ENCODE measurements at regions not wholly inside any gene's neighbourhood (a gene's known extent, or its start where the extent isn't known, plus 50 kb on each side); places are given as distances from the start of the nearest gene placed in this dataset.

DNA sequence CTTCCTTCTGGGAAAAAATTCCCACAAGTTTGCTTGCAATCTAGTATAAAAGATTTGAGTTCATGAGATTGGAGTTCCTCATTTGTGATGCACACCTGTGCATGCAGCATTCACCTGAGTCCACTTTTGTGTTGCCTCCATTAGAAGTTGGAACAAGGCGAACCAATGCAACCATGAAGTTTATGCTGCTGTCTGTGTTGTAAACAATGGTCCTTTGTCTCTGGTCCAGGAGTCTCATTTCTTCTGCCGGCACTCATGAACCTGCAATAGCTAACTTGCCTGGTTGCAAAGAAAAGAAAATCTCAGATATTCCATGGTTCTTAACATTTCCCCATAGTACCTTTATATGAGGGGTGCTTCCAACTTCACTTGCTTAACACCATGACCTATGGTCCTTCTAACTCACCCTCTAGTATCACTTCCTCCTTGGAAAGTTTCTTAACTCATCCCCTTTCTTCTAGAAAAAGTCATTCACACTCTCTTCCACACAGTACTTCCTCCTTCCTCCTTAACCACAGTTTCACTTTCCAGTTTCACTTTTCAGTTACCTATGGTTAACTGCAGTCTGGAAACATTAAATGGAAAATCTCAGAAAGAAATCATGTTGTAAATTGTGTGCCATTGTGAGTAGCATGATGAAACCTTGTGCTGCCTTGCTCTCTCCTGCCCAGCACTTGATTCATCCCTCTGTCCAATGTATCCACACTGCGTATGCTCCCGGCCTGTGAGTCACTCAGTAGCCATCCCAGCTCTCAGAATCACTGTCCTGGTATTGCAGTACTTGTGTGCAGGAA, 128.8 kb upstream of the TRIB2 start:
- DNase-seq (ENCODE audit: low spot score): peak; percentile 60

DNA sequence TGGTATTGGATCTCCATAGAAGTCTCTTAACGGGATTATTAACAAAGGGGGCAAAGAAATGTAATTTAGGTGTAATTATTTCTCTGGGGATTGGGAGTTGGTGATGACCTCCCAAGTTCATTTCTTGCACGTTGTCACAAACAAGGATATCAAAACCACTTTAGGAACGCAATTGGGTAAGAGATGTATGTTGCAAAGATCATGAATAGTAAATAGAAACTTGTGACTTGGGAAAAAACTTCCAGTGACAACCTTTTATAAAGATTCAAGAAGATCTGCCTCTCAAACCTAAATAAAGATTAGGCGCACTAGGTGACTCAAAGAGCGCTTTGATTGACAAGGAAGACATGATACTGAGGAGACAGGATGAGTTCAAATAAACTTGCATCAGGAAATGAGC, 127.8 kb upstream of the TRIB2 start:
- DNase-seq (ENCODE audit: low spot score): no peak

DNA sequence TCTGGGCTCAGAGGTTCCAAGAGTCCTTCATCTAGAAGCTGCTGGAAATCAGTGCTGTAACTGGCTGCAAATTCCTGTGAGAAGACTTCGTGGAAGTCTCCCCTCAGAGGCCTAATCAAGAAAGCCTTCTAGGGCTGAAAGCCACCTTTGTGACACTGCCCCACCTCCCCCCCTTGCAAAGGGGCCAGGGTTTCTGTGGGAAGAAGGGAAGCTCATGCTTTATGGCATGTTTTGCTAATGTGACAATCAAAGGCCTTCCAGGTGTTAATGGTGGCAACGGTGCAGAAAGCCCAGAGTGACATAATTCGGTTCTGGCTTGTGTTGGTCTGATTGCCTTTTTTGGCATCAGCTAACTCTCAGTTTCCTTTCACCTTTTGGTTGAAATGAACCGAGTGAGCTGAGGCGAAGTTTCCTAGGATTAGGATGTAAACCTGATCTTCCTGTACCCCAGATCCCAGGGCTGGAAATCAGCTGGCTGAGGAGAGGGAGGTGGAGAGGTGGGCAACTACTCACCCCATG, 126.9 kb upstream of the TRIB2 start:
- DNase-seq (ENCODE audit: low spot score): peak; percentile 14

DNA sequence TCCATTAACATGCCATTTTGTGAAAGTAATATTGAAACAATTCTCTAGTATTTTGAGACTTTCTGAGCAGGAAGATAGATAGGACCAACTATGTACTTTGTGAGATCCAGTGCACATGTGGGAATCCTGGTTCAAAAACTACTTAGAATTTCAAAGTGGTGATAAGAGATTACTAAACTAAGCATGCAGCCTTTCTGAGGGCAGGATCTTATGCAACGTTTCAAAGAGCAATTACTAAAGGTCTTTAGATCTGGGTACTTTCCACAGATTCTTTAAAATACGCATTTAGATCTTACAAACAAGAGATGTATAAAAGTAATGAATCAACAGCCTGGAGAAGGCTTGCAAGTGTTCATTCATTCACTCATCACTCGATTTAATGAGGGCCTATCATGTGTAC, 124.4 kb upstream of the TRIB2 start:
- no peak for DNase-seq (ENCODE audit: low spot score)

DNA sequence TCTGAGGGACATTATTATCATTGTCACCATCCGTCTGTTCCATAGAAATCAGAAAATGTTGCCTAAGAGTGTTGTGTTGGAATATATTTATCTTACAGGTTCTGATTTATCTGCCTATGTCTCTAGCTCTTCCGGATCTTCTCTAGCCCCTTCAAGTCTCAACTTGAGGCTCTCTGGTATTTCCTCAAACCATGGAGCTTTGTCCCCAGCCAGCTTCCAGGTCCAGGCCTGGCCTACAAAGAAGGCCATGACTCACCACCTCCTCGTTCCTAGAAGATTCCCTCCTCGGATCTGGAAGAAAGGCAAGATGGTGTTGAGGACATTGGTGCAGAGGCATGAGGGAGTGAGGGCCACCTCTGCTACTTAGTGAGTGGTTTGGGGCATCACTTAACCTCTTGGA, 122.1 kb upstream of the TRIB2 start:
- DNase-seq (ENCODE audit: low spot score): no peak

DNA sequence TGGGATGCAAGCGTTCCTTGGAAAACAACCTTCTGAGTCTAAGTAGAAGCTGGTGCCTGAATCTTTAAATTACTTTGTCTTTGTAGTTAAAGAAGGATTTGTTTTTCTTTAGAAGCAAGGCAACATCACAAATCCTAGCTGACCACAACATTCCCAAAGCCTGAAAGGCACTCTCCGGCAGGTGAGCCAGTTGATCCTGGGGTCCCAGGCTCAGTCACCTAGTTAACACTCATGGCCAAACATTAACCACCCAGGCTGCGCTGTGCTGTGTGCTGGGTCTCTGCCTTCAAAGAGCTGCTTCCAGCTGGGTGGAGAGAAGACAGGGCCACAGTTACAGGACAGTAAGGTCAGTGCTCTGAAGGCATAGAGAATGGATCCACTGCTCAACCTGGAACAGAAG, 120.0 kb upstream of the TRIB2 start:
- no peak for DNase-seq (ENCODE audit: low spot score)

DNA sequence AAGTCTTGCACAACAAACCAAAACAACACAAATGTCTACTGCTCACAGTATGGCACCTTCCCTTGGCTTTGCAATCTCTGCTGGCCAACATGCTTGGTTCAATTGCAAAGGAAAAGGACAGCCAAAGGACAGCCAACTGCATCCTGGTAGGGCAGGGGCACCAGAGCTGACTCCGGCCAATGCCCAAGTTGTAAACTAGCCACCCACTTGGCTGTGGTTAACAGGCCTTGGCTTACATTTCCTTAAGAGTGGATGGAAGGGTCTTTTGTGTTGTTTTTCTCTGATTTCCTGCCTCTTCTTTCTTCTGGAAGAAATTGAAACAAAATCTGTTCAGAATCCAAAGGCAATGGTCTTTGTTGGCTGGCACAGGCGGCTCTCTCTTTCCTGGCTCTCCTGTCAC, 119.1 kb upstream of the TRIB2 start:
- no peak for DNase-seq (ENCODE audit: low spot score)

DNA sequence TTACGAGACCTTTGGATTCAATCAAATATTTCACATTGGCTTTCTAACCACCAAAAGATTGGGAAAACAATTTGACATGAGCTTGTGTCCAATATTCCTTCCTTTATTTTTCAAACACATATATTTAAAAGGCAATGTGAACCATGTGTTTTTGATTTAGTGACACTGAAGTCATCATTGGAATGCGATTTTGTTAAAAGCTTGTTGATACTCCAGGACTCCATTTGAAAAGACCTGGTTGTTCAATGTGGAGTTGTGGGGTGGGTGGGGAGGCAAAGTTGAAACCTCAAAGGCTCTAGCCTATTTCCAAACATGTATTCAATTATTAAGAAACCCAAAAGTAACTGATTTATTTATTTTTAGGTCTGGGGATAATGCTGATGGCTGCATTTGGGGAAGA, 114.1 kb upstream of the TRIB2 start:
- DNase-seq (ENCODE audit: low spot score): no peak

DNA sequence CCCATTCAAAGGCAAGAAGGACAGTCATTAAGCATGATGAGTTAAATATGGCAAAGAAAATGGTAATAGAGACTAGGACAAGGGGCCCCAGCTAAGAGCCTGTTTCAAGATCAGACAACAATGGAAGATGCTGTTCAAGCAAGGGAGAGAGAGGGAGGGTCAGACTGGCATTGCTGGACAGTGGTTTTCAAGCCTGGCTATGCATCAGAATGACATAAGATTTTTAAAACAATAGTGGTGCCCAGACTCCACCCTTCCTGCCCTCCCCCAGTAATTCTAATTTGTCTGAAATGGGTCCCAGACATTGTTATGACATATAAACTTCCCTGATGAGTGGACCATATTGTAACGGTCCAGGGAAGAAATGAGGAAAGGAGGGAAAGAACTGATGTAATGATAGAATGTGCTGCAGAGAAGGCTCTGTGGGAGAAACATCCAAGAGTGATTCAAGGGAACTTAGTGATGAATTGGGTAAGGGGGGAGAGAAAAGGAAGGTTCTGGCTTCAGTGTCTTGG, 112.9 kb upstream of the TRIB2 start:
- no peak for DNase-seq (ENCODE audit: low spot score)

DNA sequence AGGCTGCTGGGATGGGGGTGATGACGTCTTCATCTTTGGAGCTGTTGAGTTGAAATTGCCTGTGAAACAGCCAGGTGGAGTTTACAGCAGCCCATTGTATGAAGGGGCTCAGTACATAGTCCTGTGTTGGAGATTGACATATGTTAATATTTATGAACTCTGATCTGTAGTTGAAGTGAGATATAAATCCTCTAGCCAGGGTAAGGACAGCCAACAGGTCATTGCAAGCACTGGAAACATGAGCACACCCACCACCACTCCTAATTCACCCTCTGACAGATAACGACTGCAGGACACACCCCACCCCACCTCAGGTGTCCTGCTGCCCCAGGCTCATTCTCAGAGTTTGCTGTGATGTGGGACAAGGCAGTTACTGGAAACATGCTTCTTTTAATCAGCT, 112.4 kb upstream of the TRIB2 start:
- no peak for DNase-seq (ENCODE audit: low spot score)

DNA sequence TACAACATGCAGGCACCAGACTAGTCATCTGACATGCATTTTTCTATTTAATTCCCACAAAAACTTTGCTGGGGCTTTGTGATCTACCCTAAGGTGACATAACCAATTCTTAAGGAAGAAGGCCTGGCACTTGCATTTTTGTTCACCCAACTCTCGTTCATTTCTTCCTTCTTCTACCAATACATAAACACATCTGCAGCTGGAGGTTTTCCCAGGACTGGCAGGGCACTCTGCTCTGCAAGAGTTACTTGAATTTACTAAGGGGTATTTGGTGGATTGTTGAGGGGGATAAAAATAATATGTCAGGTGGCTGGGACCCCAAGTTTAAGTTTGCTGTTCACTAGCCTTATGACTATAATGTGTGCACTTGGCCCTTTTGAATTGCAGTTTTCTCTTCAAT, 111.4 kb upstream of the TRIB2 start:
- DNase-seq (ENCODE audit: low spot score): no peak

DNA sequence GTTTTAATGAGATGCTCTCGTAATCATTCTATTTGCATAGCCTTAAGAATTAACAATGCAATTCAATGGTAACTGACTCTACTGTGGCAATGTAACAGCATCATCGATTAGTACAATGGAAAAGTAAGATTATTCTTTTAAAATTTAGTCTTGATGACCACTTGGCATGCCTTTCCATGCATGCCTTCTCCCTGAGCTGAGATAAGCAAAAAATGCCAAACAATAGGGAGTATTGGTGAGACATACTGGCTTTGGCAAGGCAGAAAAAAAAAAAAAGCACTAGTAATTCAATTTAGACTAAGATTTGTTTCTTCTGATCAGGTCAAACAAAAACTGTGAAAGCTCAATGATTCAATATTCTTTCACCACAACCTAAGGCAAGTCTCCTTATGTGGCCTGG, 110.8 kb upstream of the TRIB2 start:
- DNase-seq (ENCODE audit: low spot score): no peak

DNA sequence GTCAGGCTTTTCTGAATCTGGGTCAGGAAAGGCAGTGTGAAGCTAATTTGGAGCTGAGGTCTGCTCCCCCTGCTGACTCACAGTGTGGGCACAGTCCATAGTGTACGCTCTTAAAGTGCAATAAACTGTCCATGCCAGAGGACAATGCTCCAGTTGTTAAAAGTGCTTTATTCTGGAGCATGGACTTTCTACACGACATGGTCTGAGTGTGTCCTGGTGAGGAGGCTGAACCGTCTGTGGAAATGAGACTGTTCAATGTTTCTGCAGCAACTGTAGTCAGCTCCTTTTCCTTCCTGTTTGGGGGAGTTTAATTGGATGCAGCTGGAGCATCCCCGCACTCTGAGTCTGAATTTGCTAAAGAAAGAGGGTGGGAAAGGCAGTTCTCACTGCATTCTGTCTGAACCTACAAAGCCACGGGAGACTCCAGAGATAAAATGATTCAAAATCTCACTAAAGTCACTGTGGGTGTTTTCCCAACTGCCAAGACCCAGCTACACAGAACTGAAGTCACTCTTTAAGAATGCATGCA, 110.2 kb upstream of the TRIB2 start:
- no peak for DNase-seq (ENCODE audit: low spot score)

DNA sequence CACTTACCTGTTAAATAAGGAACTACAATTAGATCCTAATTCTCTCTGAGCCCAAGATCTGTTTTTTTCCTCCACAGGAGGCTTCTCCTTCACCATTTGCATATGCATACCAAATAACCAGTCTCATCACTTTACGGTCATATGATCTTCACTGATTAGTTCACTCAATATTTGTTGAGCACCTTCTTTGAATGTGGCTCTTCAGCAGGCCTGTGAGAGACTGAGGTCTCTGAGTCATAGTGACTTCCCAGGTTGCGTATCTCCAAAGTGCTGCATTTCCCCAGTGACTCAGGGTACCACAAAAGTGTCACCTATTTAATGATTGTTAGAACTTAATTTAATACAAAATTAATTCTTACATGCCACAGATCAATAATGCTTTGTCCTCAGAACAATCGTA, 108.8 kb upstream of the TRIB2 start:
- no peak for DNase-seq (ENCODE audit: low spot score)

DNA sequence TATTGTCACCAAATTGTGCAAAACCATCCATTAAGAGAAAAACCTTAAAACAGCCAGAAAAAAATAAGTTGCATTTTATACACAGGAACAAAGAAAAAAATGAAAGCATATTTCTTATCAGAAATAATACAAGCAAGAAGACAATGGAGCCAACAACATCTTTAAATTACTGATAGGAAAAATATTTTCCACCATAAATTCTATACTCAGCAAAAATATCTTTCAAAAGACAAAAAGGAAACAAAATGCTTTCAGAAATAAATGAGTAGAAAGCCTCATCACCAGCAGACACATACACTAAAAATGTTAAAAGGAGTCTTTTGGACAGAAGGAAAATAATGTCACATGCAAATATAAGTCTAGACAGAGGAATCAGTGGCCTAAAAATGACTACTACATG, 106.4 kb upstream of the TRIB2 start:
- DNase-seq (ENCODE audit: low spot score): no peak

DNA sequence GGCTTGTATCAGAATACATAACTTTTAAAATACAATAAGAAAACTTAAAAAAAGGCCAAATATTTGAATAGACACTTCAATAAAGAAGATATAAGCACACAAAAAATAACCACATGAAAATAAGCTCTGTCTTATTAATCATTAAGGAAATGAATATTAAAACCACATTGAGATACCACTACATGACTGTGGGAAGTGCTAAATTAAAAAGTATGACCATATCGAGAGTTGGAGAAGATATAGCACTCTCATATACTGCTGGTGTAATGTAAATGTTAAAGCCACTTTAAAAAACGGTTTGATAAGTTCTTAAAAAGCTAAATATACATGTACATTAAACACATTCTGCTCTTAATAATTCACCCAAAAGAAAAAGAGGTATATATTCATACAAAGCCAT, 104.6 kb upstream of the TRIB2 start:
- DNase-seq (ENCODE audit: low spot score): no peak

DNA sequence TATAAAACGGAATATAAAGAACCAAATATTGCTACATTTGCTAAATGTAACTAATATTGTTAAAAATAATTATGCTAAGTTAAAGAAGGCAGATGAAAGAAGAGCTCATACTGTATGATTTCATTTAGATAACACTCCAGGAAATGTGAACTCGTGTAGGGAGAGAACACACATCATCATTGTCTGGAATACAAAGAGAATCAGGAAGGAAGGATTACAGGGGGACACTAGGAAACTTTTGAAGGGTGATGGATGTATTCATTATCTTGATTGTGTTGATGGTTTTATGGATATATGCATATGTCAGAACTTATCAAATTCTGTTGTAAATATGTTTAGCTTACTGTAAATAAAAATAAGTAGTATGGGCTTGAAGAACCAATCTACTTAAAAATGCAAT, 104.1 kb upstream of the TRIB2 start:
- no peak for DNase-seq (ENCODE audit: low spot score)

DNA sequence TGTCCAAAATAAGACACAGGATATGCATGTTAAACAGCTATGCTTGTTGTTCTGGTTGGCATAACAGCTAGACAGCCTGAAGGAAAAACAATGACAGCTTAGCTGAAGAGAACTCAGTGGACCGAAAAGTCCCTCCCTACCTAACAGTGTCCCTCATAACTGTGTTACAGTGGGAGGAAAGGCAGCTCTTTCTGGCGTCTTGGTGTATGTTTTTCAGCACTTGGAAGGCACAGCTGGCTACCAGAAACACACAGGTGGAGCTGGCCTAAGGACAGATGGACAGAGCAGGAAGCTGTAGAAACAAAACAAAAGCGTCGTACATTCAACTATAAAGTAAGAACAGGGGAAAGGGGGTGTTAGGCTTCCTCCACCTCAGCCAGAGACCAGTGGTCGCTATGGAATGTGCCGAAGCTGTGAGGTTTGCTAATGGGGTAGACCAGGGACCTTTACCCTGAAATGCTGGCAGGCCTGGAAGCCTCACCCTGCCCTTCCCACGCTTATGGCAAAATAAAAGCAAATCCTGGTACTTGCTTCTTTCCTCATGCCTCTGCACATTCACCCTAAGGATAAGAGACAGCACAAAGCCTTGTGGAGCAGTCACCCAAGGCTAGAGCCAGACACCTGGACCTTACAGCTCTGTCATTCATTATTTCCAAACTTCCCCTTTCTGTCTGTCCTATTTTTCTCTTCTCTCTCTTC, 103.5 kb upstream of the TRIB2 start:
- peak; percentile 21 for DNase-seq (ENCODE audit: low spot score)

DNA sequence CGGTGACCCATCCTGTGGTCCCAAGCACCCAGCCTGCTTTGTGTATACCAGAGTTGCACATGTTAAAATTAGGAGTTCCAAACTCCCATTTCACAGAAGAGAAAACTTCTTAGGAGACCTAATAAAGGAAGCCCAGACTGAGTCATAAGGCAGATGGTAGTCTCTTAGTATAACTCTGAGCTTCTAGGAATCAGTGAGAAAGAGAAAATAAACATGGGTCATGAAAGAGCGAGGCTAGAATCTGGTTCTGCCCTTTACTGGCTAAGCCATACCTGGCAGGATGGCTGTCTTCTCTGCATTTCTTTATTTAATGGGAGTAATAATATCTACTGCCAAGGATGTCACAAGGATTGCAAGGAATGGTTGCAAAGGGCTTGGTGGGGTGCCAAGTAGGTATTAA, 101.2 kb upstream of the TRIB2 start:
- no peak for DNase-seq (ENCODE audit: low spot score)

DNA sequence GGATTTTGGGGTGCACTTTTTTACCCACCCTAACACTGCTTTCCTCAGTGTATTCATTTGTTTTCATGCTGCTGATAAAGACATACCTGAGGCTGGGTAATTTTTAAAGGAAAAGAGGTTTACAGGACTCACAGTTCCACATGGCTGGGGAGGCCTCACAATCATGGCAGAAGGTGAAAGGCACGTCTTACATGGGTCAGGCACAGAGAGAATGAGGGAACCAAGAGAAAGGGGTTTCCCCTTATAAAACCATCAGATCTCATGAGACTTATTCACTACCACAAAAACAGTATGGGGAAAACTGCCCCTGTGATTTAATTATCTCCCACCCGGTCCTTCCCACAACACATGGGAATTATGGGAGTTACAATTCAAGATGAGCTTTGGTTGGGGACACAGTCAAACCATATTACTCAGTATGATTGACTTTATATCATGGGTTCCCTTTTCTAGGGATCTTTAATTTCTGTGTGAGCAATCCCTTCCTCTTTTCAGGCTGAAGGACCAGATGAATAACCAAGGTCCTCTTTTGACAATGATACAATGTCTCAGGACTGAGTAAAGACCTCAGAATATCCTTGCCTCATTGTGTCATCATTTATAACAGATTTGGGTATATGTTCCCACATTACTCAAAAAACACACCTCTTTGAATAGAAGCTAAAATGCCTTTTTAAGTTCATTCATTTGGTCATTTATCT, 100.1 kb upstream of the TRIB2 start:
- no peak for DNase-seq (ENCODE audit: low spot score)

DNA sequence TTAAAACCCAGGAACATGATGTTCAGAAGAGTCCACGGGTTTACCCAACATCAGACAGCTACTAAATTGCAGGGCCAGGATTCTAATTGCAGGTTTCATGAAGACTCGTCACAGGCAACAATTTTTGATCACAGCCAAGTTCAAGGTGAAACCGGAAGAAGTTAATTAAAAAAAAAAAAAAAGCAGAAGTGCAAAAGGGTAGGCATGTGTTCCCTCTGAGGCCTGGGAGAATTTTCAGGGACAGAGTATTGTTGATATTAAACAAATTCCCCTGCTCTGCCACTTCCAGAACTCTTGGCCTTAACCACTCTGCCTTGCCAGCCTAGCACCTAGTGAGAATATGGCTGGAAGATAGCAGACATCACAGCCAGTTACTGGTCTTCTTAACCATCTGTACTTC, 99.4 kb upstream of the TRIB2 start:
- peak; percentile 11 for DNase-seq (ENCODE audit: low spot score)

DNA sequence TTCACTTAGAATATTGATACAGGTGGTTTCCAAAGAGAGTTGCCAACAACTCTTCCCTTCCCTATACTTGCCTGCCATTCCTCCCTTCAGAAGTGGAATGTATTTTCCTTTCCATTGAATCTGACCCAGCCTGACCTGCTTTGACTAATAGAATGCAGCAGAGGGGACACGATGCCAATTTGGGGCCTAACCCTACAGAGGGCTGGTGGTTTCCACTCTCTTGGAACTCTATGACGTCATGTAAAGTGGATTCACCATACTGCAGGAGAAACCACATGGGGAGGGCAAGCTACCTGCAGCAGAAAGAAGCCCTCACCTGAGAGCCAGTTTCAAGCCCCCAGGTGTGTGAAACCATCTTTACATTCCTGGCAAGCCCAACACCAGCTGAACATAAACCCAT, 98.9 kb upstream of the TRIB2 start:
- DNase-seq (ENCODE audit: low spot score): no peak

DNA sequence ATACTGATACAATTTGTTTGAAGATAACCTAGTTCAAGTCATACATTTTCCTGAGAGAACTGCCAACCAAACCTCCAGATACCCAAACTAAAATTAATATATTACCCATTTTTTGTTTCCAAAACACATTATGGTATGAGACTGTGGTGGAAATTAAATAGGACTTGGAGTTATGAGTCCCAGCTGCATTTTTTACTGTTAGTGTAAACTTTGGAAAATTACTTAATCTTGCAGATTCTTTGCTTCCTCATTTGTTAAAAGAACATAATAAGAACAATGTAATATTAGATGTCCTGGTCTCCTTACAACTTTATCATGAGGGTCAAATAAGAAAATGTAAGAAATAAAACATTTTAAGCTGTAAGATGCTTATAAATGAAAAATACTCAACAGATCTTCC, 98.2 kb upstream of the TRIB2 start:
- DNase-seq (ENCODE audit: low spot score): no peak

Data from germinal center (tissue), 1 donor.